ENCODE measurements at regions not wholly inside any gene's neighbourhood (a gene's known extent, or its start where the extent isn't known, plus 50 kb on each side); places are given as distances from the start of the nearest gene placed in this dataset.
"Not testable (repeated sequence)": the region's sequence is repeated elsewhere in the genome, so short reads cannot be mapped to it uniquely, and the experiment has no call there.

DNA sequence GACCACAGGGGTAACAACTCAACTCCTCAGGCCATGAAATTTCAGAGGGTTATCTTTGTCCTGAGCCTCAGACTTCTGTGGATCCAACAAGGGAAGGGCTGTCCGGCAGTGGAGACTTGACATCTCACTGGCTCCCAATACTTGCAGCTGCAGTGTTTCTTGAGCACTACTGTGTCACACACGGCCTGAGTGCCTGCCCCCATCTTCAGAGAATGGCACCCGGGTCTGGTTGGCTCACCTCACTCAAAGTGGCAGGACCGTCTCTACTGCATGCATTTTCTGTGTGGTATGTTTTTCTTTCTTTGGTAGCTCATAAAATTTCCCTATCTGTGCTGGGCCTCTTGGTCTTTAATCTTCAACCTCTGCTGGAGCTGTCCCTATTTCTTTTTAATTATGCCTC lies 193.2 kb upstream of the PLGLB2 start:
- H3K4me3 ChIP-seq (ENCODE audit: low read depth, low read length); H3K36me3 ChIP-seq (ENCODE audit: control insufficient read depth in 2 of 2, insufficient read depth in 1 of 2, low read length in 2 of 2); H3K27ac ChIP-seq (ENCODE audit: extremely low read depth, low read depth, low read length); H3K9me3 ChIP-seq (ENCODE audit: control insufficient read depth, insufficient read depth, low read depth, low read length); H3K4me1 ChIP-seq (ENCODE audit: control insufficient read depth, insufficient read depth, low read length); CTCF ChIA-PET; POLR2A ChIA-PET: not testable (repeated sequence)

DNA sequence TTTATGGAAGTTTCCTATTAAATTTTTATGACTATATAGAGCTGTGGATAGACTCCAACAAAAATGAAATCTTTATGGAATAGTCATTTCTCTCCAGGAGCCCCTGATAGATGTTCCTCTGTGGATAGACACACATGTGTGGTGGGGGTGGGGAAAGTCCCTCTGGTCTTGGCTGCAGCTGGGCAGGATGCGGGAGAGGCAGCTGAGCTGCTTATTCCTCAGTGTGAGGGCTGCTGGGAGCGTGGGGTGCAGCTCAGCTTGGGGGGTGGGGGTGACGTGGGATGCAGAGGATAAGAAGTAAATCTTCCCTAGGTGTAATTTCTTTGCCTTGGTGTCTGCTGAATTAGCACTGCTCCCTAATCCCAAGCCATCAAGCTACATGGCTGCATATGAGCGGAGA lies 192.8 kb upstream of the PLGLB2 start:
- H3K36me3 ChIP-seq (ENCODE audit: control insufficient read depth in 2 of 2, insufficient read depth in 1 of 2, low read length in 2 of 2); H3K27ac ChIP-seq (ENCODE audit: extremely low read depth, low read depth, low read length); H3K4me3 ChIP-seq (ENCODE audit: low read depth, low read length); POLR2A ChIA-PET; CTCF ChIA-PET; H3K4me1 ChIP-seq (ENCODE audit: control insufficient read depth, insufficient read depth, low read length); H3K9me3 ChIP-seq (ENCODE audit: control insufficient read depth, insufficient read depth, low read depth, low read length): not testable (repeated sequence)

DNA sequence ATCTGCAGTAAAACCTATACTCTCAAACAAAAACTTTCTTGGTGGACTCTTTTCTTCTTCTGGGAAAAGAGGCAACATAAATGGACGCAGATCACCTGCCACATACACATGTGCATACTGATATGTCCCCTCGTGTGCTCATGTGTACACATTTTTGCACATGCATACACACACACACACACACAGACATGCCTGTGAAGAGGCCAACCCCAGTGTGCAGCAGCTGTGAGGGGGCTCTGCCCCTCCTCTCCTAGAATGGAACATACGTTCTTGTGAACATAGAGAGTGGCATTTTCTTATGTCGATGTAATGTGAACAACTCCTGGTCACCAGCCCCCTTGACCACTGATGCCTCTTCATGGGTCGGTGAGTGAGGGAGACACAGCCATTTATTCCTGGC lies 188.9 kb upstream of the PLGLB2 start:
- H3K36me3 ChIP-seq (ENCODE audit: control insufficient read depth in 2 of 2, insufficient read depth in 1 of 2, low read length in 2 of 2); POLR2A ChIA-PET; CTCF ChIA-PET; H3K27ac ChIP-seq (ENCODE audit: extremely low read depth, low read depth, low read length); H3K9me3 ChIP-seq (ENCODE audit: control insufficient read depth, insufficient read depth, low read depth, low read length); H3K4me3 ChIP-seq (ENCODE audit: low read depth, low read length); H3K4me1 ChIP-seq (ENCODE audit: control insufficient read depth, insufficient read depth, low read length): not testable (repeated sequence)

DNA sequence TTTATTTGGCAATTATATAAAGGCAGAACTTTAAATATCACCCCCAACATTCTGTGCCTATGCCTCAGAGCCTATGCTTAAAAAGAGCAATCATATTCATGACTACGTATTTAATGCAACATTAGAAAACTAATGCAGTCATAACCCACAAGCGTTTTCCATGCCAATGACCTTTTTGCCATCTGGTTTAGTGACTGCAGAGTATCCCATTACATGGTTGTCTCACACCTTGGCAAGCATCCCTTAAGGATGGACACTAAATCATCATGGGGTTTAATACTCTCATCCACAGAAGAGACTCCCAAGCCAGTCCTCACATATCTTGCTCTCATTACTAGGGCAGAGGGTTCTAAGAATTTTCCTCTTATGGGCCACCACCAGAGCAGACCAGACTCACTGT lies 188.2 kb upstream of the PLGLB2 start:
- H3K4me3 ChIP-seq (ENCODE audit: low read depth, low read length); CTCF ChIA-PET; POLR2A ChIA-PET; H3K27ac ChIP-seq (ENCODE audit: extremely low read depth, low read depth, low read length); H3K4me1 ChIP-seq (ENCODE audit: control insufficient read depth, insufficient read depth, low read length); H3K36me3 ChIP-seq (ENCODE audit: control insufficient read depth in 2 of 2, insufficient read depth in 1 of 2, low read length in 2 of 2); H3K9me3 ChIP-seq (ENCODE audit: control insufficient read depth, insufficient read depth, low read depth, low read length): not testable (repeated sequence)

DNA sequence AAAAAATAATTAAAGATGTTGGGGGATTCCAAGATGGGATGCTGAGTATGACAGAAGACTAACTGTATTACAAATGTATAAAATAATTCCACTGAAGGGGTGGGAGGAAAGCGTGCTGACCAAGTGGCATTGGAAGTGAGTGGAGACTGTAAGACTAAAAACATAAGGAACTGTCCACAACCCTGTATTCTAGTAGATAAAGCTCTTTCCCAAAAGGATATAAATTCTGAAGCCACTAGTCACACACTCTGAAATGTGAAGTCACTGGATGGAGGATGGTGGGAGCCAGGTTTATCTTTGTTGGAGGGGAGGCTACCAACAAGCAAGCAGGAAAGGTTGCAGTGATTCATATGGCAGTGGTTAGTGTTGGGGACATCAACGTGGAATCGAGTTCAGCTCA lies 182.8 kb upstream of the PLGLB2 start:
- H3K36me3 ChIP-seq (ENCODE audit: control insufficient read depth in 2 of 2, insufficient read depth in 1 of 2, low read length in 2 of 2); POLR2A ChIA-PET; H3K4me1 ChIP-seq (ENCODE audit: control insufficient read depth, insufficient read depth, low read length); H3K4me3 ChIP-seq (ENCODE audit: low read depth, low read length); H3K27ac ChIP-seq (ENCODE audit: extremely low read depth, low read depth, low read length); CTCF ChIA-PET; H3K9me3 ChIP-seq (ENCODE audit: control insufficient read depth, insufficient read depth, low read depth, low read length): not testable (repeated sequence)

DNA sequence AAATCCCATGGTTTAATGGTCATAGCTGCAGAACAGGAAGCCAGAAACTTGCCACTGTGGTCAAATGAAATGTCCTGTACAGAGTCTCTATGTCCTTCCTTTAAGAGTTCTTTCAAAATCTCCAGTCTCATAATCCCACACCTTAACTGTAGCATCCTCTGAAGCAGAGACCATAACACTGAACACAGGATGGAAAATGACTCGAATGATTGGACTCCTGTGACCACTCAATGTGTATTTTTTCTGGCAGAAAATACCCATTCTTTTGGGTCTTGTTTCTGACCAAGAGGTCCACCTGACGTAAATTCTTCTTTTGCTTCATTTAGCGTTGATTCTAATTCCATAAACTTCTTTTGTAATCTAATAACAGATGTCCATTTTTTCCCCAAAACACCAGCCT lies 181.4 kb upstream of the PLGLB2 start:
- H3K9me3 ChIP-seq (ENCODE audit: control insufficient read depth, insufficient read depth, low read depth, low read length); H3K4me3 ChIP-seq (ENCODE audit: low read depth, low read length); H3K27ac ChIP-seq (ENCODE audit: extremely low read depth, low read depth, low read length); H3K4me1 ChIP-seq (ENCODE audit: control insufficient read depth, insufficient read depth, low read length); CTCF ChIA-PET; POLR2A ChIA-PET; H3K36me3 ChIP-seq (ENCODE audit: control insufficient read depth in 2 of 2, insufficient read depth in 1 of 2, low read length in 2 of 2): not testable (repeated sequence)

DNA sequence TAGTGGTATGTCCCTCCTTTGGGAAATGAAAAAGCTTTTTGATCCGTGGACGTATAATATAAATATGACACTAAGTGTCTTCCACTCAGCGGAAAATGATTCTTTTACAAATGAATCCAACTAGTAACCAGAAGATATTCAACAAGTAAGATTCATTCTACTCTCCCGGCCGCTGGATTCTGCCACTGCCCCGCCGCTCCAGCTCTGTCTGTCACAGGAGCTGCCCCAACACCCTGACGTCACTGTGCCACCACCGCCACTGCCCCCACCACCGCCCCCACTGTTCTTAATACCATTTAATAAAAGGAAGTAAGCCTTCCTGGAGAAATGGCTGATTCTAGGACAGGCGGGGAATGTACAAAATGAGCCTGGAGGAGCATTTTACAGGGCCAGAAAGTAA lies 180.8 kb upstream of the PLGLB2 start:
- H3K9me3 ChIP-seq (ENCODE audit: control insufficient read depth, insufficient read depth, low read depth, low read length); H3K4me1 ChIP-seq (ENCODE audit: control insufficient read depth, insufficient read depth, low read length); H3K4me3 ChIP-seq (ENCODE audit: low read depth, low read length); H3K27ac ChIP-seq (ENCODE audit: extremely low read depth, low read depth, low read length); H3K36me3 ChIP-seq (ENCODE audit: control insufficient read depth in 2 of 2, insufficient read depth in 1 of 2, low read length in 2 of 2); CTCF ChIA-PET; POLR2A ChIA-PET: not testable (repeated sequence)

DNA sequence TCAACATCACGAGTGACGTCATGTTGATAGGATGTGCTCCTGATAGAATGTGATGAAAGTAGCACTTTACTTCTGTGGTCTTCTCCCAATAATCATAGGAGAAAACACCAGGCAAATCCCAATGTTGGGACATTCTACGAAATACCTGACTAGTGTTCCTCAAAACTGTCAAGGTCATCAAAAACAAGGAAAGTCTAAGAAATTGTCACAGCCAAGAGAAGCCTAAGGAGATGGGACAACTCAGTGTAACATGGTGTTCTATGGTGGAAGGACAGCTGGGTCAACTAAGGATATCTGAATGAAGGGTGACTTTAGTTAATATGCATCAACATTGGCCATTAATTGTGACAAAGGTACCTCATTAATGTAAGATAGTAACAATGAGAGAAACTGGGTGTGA lies 180.0 kb upstream of the PLGLB2 start:
- CTCF ChIA-PET; H3K36me3 ChIP-seq (ENCODE audit: control insufficient read depth in 2 of 2, insufficient read depth in 1 of 2, low read length in 2 of 2); H3K4me1 ChIP-seq (ENCODE audit: control insufficient read depth, insufficient read depth, low read length); POLR2A ChIA-PET; H3K27ac ChIP-seq (ENCODE audit: extremely low read depth, low read depth, low read length); H3K4me3 ChIP-seq (ENCODE audit: low read depth, low read length); H3K9me3 ChIP-seq (ENCODE audit: control insufficient read depth, insufficient read depth, low read depth, low read length): not testable (repeated sequence)

DNA sequence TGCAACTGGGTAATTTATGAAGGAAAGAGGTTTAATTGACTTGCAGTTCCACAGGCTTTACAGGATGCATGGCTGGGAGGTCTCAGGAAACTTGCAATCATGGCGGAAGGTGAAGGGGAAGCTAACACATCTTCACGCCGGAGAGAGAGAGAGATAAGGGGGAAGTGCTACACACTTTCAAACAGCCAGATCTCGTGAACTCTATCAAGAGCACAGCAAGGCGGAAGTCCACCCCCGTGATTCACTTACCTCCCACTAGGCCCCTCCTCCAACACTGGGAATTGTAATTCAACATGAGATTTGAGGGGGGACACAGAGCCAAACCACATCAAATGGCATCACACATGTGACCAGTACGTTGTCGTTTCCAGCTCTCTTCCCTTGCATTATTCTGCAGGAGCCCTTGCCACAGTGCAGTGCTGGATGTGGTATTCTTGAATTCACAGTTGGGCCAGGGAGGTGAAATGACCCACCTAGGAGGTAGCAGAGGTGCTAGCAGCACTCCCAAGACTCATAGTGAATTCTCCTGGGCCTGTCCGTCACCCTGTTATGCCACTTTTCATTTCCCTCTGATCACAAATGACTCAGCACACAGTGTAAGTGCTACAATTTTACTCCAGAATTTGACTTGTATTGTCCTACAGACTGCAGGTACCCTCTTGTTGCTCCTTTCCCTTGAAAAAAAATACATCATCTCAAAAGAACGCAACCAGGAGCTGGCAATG lies 179.2 kb upstream of the PLGLB2 start:
- H3K9me3 ChIP-seq (ENCODE audit: control insufficient read depth, insufficient read depth, low read depth, low read length); POLR2A ChIA-PET; H3K4me3 ChIP-seq (ENCODE audit: low read depth, low read length); H3K4me1 ChIP-seq (ENCODE audit: control insufficient read depth, insufficient read depth, low read length); CTCF ChIA-PET; H3K27ac ChIP-seq (ENCODE audit: extremely low read depth, low read depth, low read length); H3K36me3 ChIP-seq (ENCODE audit: control insufficient read depth in 2 of 2, insufficient read depth in 1 of 2, low read length in 2 of 2): not testable (repeated sequence)

DNA sequence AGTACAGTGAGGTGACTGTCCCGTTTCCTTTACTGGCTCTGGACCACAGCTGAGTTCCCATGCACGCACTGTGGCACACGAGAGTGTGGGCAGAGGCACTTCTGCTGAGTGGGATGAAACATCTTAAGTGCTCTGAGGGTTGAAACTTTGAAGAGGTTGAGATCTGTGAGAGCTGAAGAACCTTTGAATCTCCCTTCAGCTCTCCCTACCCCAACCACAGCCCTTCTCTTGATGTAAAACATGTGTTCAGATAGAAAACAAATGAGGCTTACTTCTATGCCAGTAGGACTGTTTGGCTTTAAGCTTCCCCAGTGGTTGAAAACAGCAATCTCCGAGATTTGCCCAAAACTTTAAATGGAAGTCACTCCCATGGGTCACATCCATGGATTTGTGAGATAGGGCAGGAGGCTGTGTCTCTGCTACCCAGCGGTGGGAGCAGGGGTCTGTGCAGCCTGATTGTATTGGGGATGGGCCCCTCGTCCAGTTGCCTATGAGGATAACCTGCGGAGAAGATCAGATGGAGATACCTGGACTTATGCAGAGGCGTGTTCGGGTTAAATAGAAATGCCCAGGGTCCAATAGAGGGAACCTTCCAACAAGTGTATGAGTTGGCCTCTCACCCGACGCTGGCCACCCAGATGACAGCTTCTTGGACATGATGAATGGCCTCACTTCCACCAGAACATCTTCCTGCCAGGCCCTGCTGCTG lies 178.0 kb upstream of the PLGLB2 start:
- POLR2A ChIA-PET; CTCF ChIA-PET; H3K4me1 ChIP-seq (ENCODE audit: control insufficient read depth, insufficient read depth, low read length): not testable (repeated sequence)

DNA sequence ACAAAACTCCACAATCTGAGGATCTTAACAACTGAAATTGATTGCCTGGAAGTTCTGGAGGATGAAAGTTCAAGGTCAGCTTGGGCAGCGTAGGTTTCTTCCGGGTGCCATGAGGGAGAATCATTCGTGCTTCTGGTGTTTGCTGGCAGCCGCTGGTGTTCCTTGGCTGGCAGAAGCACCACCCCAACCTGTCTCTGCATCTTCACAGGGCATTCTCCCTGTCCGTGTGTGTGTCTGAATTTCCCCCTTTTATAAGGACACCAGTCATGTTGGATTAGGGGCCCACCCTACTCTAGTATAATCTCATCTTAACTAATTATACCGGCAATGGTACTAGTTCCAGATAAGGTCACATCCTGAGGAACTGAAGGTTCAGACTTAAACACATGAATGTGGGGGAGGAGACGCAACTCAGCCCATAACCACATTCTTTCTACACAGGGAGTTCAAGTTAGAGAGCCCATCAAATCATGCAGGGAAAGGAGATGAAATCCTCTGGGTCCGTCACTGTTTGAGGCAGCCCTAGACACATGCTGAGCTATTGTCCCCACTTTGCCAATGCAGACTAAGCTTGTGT lies 175.9 kb upstream of the PLGLB2 start:
- POLR2A ChIA-PET; H3K4me1 ChIP-seq (ENCODE audit: control insufficient read depth, insufficient read depth, low read length); H3K36me3 ChIP-seq (ENCODE audit: control insufficient read depth in 2 of 2, insufficient read depth in 1 of 2, low read length in 2 of 2); H3K4me3 ChIP-seq (ENCODE audit: low read depth, low read length); CTCF ChIA-PET; H3K9me3 ChIP-seq (ENCODE audit: control insufficient read depth, insufficient read depth, low read depth, low read length); H3K27ac ChIP-seq (ENCODE audit: extremely low read depth, low read depth, low read length): not testable (repeated sequence)

More for the DNA sequence above, 178.0 kb upstream of the PLGLB2 start:
- H3K36me3 ChIP-seq (ENCODE audit: control insufficient read depth in 2 of 2, insufficient read depth in 1 of 2, low read length in 2 of 2); H3K4me3 ChIP-seq (ENCODE audit: low read depth, low read length); H3K9me3 ChIP-seq (ENCODE audit: control insufficient read depth, insufficient read depth, low read depth, low read length); H3K27ac ChIP-seq (ENCODE audit: extremely low read depth, low read depth, low read length): not testable (repeated sequence)
